ENCODE measurements at regions not wholly inside any gene's neighbourhood (a gene's known extent, or its start where the extent isn't known, plus 50 kb on each side); places are given as distances from the start of the nearest gene placed in this dataset.

DNA sequence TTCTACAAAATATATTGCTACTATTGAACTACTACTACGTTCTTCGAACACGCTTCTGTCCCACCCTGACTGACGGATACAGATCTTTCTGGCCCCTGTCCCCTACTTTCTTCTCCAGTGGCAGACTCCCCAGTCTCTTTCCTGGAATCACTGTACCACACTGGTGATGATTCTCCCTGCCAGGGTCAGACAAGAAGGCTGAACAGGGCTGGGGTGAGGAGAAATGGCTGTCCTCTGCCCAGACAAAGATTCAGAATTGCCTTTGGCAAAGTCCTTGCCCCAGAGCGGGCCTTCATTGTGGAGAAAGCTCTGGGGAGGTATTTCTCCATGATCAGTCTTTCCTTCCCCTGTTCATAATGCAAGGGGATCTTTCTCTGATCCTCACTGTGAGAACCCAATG lies 1417.1 kb downstream of the BRD1 start:
- Mint-ChIP-seq H3K27me3 (no peaks in the 10 kb centered on the region), H3K4me1 (no peaks in the 10 kb centered on the region), H3K27ac (no peak overlapping the region), H3K36me3 (no peaks in the 10 kb centered on the region), H3K9me3 (peaks cover 0 to 6% (median 3%) of the 10 kb centered on the region in 7 donors), H3K4me3 (no peak overlapping the region)
- no peaks in the 10 kb centered on the region for H3K4me1 ChIP-seq (ENCODE audit: control insufficient read depth, insufficient read depth, low read length, poor library complexity, severe bottlenecking)
- no peak overlapping the region for H3K27ac ChIP-seq (ENCODE audit: insufficient read depth, low read length, poor library complexity, severe bottlenecking)
- no peak for DNase-seq
- H3K27me3 ChIP-seq (ENCODE audit: control insufficient read depth, insufficient read depth, low read length): no peaks in the 10 kb centered on the region
- no peak overlapping the region for H3K4me3 ChIP-seq (ENCODE audit: low read depth, low read length)
- H3K9me3 ChIP-seq (ENCODE audit: control insufficient read depth in 2 of 2, low read length in 2 of 2): no peaks in the 10 kb centered on the region
- no peak for ATAC-seq (ENCODE audit: low read depth in 2 of 2)
- no peaks in the 10 kb centered on the region for H3K36me3 ChIP-seq (ENCODE audit: control insufficient read depth, insufficient read depth, low read length)

GRCh38 chr22:48407256-48407955 lies 1420.3 kb downstream of the BRD1 start:
- no peaks in the 10 kb centered on the region for H3K9me3 ChIP-seq (ENCODE audit: control insufficient read depth in 2 of 2, low read length in 2 of 2)
- H3K4me1 ChIP-seq (ENCODE audit: control insufficient read depth, insufficient read depth, low read length, poor library complexity, severe bottlenecking): no peaks in the 10 kb centered on the region
- DNase-seq (no peak), ATAC-seq (ENCODE audit: low read depth in 2 of 2) (no peak)
- Mint-ChIP-seq H3K27ac (no peak overlapping the region), H3K36me3 (no peaks in the 10 kb centered on the region), H3K4me3 (no peak overlapping the region), H3K27me3 (no peaks in the 10 kb centered on the region), H3K9me3 (peaks cover 0 to 6% (median 3%) of the 10 kb centered on the region in 7 donors), H3K4me1 (no peaks in the 10 kb centered on the region)
- H3K4me3 ChIP-seq (ENCODE audit: low read depth, low read length): no peak overlapping the region
- no peaks in the 10 kb centered on the region for H3K36me3 ChIP-seq (ENCODE audit: control insufficient read depth, insufficient read depth, low read length)
- H3K27me3 ChIP-seq (ENCODE audit: control insufficient read depth, insufficient read depth, low read length): no peaks in the 10 kb centered on the region
- no peak overlapping the region for H3K27ac ChIP-seq (ENCODE audit: insufficient read depth, low read length, poor library complexity, severe bottlenecking)

GRCh38 chr22:48406161-48406560 lies 1421.5 kb downstream of the BRD1 start:
- H3K4me3 ChIP-seq (ENCODE audit: low read depth, low read length): no peak overlapping the region
- no peaks in the 10 kb centered on the region for H3K4me1 Mint-ChIP-seq

DNA sequence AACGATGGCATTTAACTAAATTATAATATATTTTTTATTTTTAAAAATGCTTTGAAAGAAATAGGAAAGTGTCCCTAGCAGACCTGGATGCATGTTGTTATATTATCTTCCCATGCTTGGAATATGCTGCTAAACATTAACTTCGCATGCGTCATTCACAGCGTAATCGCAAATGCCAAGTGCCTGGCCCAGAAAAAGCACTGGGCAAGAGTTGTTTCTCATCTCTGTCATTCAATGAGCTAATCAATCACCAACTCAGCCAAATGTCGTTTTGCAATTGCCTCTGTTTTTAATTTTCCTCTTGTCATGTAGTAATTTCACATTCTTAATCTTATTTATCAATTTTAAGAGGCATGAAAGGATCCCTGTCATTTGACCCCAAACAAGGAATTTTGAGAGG lies 1421.9 kb downstream of the BRD1 start:
- H3K9me3 ChIP-seq (ENCODE audit: control insufficient read depth in 2 of 2, low read length in 2 of 2): no peaks in the 10 kb centered on the region
- no peaks in the 10 kb centered on the region for H3K36me3 Mint-ChIP-seq
- H3K27ac ChIP-seq (ENCODE audit: insufficient read depth, low read length, poor library complexity, severe bottlenecking): no peak overlapping the region
- H3K27me3 ChIP-seq (ENCODE audit: control insufficient read depth, insufficient read depth, low read length): no peaks in the 10 kb centered on the region
- H3K4me1 Mint-ChIP-seq: no peaks in the 10 kb centered on the region
- H3K9me3 Mint-ChIP-seq: peaks cover 0 to 6% (median 3%) of the 10 kb centered on the region in 7 donors
- ATAC-seq (ENCODE audit: low read depth in 2 of 2) (no peak), DNase-seq (no peak)
- H3K27me3 Mint-ChIP-seq: no peaks in the 10 kb centered on the region
- H3K4me3 ChIP-seq (ENCODE audit: low read depth, low read length): no peak overlapping the region
- no peak overlapping the region for H3K27ac Mint-ChIP-seq
- H3K4me3 Mint-ChIP-seq: no peak overlapping the region
- no peaks in the 10 kb centered on the region for H3K36me3 ChIP-seq (ENCODE audit: control insufficient read depth, insufficient read depth, low read length)
- no peaks in the 10 kb centered on the region for H3K4me1 ChIP-seq (ENCODE audit: control insufficient read depth, insufficient read depth, low read length, poor library complexity, severe bottlenecking)

More at GRCh38 chr22:48406161-48406560, 1421.5 kb downstream of the BRD1 start:
- no peak overlapping the region for H3K27ac Mint-ChIP-seq
- ATAC-seq (ENCODE audit: low read depth in 2 of 2) (no peak), DNase-seq (no peak)
- H3K27me3 ChIP-seq (ENCODE audit: control insufficient read depth, insufficient read depth, low read length): no peaks in the 10 kb centered on the region
- no peaks in the 10 kb centered on the region for H3K27me3 Mint-ChIP-seq
- no peak overlapping the region for H3K27ac ChIP-seq (ENCODE audit: insufficient read depth, low read length, poor library complexity, severe bottlenecking)
- no peaks in the 10 kb centered on the region for H3K36me3 Mint-ChIP-seq
- H3K36me3 ChIP-seq (ENCODE audit: control insufficient read depth, insufficient read depth, low read length): no peaks in the 10 kb centered on the region
- no peaks in the 10 kb centered on the region for H3K9me3 ChIP-seq (ENCODE audit: control insufficient read depth in 2 of 2, low read length in 2 of 2)
- no peak overlapping the region for H3K4me3 Mint-ChIP-seq
- peaks cover 0 to 6% (median 3%) of the 10 kb centered on the region in 7 donors for H3K9me3 Mint-ChIP-seq
- no peaks in the 10 kb centered on the region for H3K4me1 ChIP-seq (ENCODE audit: control insufficient read depth, insufficient read depth, low read length, poor library complexity, severe bottlenecking)

DNA sequence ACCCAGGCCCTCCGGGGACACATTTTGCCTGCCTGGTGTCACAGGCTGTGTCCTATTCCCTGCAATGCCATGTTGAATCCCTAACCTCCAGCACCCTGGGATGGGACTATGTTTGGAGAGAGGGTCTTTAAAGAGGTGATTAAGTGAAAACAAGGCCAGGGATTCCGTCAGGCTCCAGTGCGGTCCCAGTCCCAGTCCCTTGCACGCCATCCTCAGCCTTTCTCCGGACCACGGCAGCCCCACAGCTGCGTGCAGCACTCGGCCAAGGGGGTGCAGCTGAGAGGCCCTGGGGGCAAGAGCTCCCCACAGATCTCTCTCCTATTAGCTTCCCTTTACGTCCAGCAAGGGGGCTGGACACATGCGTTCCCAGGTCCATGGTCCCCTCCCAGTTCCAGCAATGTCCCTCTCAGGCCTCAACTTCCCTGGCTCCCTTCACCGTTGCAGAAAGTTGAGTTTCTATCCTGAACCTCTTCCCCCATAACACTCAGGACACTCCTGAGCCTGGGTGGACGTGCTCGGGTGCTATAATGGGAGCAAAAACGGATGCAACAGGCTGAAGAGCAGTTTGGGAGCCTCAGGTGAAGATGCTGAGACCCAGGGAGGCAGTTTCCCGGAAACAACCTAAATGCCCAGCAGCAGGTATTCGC lies 1422.7 kb downstream of the BRD1 start:
- no peak overlapping the region for H3K4me3 Mint-ChIP-seq
- H3K27me3 Mint-ChIP-seq: no peaks in the 10 kb centered on the region
- Histone ChIP-seq H3K36me3 (ENCODE audit: control insufficient read depth, insufficient read depth, low read length) (no peaks in the 10 kb centered on the region), H3K27ac (ENCODE audit: insufficient read depth, low read length, poor library complexity, severe bottlenecking) (no peak overlapping the region), H3K4me1 (ENCODE audit: control insufficient read depth, insufficient read depth, low read length, poor library complexity, severe bottlenecking) (no peaks in the 10 kb centered on the region), H3K27me3 (ENCODE audit: control insufficient read depth, insufficient read depth, low read length) (no peaks in the 10 kb centered on the region), H3K9me3 (ENCODE audit: control insufficient read depth in 2 of 2, low read length in 2 of 2) (no peaks in the 10 kb centered on the region), H3K4me3 (ENCODE audit: low read depth, low read length) (no peak overlapping the region)
- no peaks in the 10 kb centered on the region for H3K4me1 Mint-ChIP-seq
- DNase-seq (no peak), ATAC-seq (ENCODE audit: low read depth in 2 of 2) (no peak)
- peaks cover 0 to 6% (median 3%) of the 10 kb centered on the region in 7 donors for H3K9me3 Mint-ChIP-seq
- H3K36me3 Mint-ChIP-seq: no peaks in the 10 kb centered on the region
- H3K27ac Mint-ChIP-seq: no peak overlapping the region

DNA sequence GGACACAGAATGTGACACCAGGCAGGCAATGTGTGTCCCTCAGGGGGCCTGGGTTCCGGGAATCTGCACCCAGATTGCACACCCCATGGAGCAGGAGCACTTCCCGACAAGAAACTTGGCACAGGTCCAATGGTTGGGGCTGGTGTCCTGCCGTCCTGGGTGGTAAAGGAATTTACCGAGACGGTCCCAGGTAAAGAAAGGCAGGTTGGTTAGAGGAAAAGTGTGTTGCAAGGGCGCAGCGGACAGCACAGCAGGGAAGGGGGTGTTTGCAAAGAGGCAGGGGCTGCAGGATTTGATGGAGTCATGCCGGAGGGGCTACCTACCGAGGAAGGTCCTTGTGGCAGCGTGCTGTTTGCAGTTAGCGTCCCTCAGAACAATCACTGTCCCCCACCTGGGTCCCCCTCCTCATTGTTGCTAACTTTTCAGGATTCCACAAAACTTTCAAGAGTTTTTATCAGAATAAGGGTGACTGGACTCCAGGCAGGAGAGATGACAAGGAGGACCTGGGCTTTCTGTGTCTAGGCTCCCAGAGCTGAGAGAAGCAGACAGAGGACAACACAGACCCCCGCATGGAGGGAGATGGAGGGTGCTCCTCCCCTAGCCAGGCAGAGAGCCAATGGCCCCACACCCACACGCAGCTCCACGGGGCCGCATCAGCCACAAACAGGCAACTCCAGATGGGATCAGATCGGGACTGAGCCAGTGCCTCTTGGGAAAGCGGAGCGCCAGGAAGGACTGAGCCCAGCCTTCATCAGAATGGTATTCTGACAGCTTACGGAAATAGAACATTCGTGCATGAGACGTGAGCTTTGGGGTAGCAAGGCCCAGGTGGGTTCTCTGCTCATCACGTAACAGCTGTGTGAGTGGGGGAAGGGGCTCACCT lies 1423.9 kb downstream of the BRD1 start:
- DNase-seq: no peak
- Histone ChIP-seq H3K27ac (ENCODE audit: insufficient read depth, low read length, poor library complexity, severe bottlenecking) (no peak overlapping the region), H3K4me1 (ENCODE audit: control insufficient read depth, insufficient read depth, low read length, poor library complexity, severe bottlenecking) (no peaks in the 10 kb centered on the region), H3K9me3 (ENCODE audit: control insufficient read depth in 2 of 2, low read length in 2 of 2) (no peaks in the 10 kb centered on the region), H3K4me3 (ENCODE audit: low read depth, low read length) (no peak overlapping the region), H3K36me3 (ENCODE audit: control insufficient read depth, insufficient read depth, low read length) (no peaks in the 10 kb centered on the region), H3K27me3 (ENCODE audit: control insufficient read depth, insufficient read depth, low read length) (no peaks in the 10 kb centered on the region)
- Mint-ChIP-seq H3K36me3 (no peaks in the 10 kb centered on the region), H3K4me3 (no peak overlapping the region), H3K9me3 (peaks cover 0 to 6% (median 3%) of the 10 kb centered on the region in 7 donors), H3K27ac (no peak overlapping the region), H3K4me1 (no peaks in the 10 kb centered on the region), H3K27me3 (no peaks in the 10 kb centered on the region)
- no peak for ATAC-seq (ENCODE audit: low read depth in 2 of 2)

GRCh38 chr22:48402591-48403031 lies 1425.1 kb downstream of the BRD1 start:
- no peaks in the 10 kb centered on the region for H3K4me1 ChIP-seq (ENCODE audit: control insufficient read depth, insufficient read depth, low read length, poor library complexity, severe bottlenecking)
- no peak overlapping the region for H3K27ac ChIP-seq (ENCODE audit: insufficient read depth, low read length, poor library complexity, severe bottlenecking)
- Mint-ChIP-seq H3K9me3 (peaks cover 0 to 5% (median 0%) of the 10 kb centered on the region in 7 donors), H3K36me3 (no peaks in the 10 kb centered on the region), H3K4me1 (no peaks in the 10 kb centered on the region), H3K4me3 (no peak overlapping the region), H3K27me3 (no peaks in the 10 kb centered on the region), H3K27ac (no peak overlapping the region)
- no peak for ATAC-seq (ENCODE audit: low read depth in 2 of 2)
- no peaks in the 10 kb centered on the region for H3K36me3 ChIP-seq (ENCODE audit: control insufficient read depth, insufficient read depth, low read length)
- H3K4me3 ChIP-seq (ENCODE audit: low read depth, low read length): no peak overlapping the region
- no peaks in the 10 kb centered on the region for H3K9me3 ChIP-seq (ENCODE audit: control insufficient read depth in 2 of 2, low read length in 2 of 2)
- no peak for DNase-seq
- H3K27me3 ChIP-seq (ENCODE audit: control insufficient read depth, insufficient read depth, low read length): no peaks in the 10 kb centered on the region
